Smooth muscle cell (in vitro differentiated cells): ENCODE measurements at regions not wholly inside any gene's neighbourhood (a gene's known extent, or its start where the extent isn't known, plus 50 kb on each side); places are given as distances from the start of the nearest gene placed in this dataset.
A peak's percentile ranks its signal among the peaks of the same experiment; 100 is the strongest.

ENCODE experiments used
- DNase-seq: peaks from one replicate; lab custom pipeline; 2025; ENCODE audit not compliant: unreplicated experiment; lab: John Stamatoyannopoulos, UW
- H2AFZ ChIP-seq: fragments of 200-600 bp; sonication (generic); 2 replicates; pipeline ENCODE4 v1.6.0; 2016; ENCODE audit warnings: antibody characterized with exemption, low read depth, mild to moderate bottlenecking
- H3F3A ChIP-seq: fragments of 200-600 bp; sonication (generic); 2 replicates; pipeline ENCODE4 v1.6.0; 2017; ENCODE audit warnings: antibody characterized with exemption, low read depth
- H3K27ac ChIP-seq: fragments of 200-600 bp; sonication (generic); 2 replicates; pipeline ENCODE4 v1.5.1; 2016; ENCODE audit warnings: low read depth, mild to moderate bottlenecking
- H3K27me3 ChIP-seq: fragments of 200-600 bp; sonication (generic); 2 replicates; pipeline ENCODE4 v1.6.1; 2016; ENCODE audit warnings: low read depth, mild to moderate bottlenecking
- H3K36me3 ChIP-seq: fragments of 200-600 bp; sonication (generic); 2 replicates; pipeline ENCODE4 v1.5.1; 2016; ENCODE audit warnings: low read depth
- H3K4me1 ChIP-seq: fragments of 200-600 bp; sonication (generic); 2 replicates; pipeline ENCODE4 v1.5.1; 2016; ENCODE audit warnings: low read depth
- H3K4me2 ChIP-seq: fragments of 200-600 bp; sonication (generic); 2 replicates; pipeline ENCODE4 v1.6.0; 2016; ENCODE audit warnings: mild to moderate bottlenecking
- H3K4me3 ChIP-seq: fragments of 200-600 bp; sonication (generic); 2 replicates; pipeline ENCODE4 v1.5.1; 2016; ENCODE audit warnings: mild to moderate bottlenecking
- H3K79me2 ChIP-seq: fragments of 200-600 bp; sonication (generic); 2 replicates; pipeline ENCODE4 v1.6.0; 2016; ENCODE audit warnings: low read depth, mild to moderate bottlenecking
- H3K9ac ChIP-seq: fragments of 200-600 bp; sonication (generic); 2 replicates; pipeline ENCODE4 v1.6.0; 2016; ENCODE audit warnings: low read depth
- H3K9me3 ChIP-seq: fragments of 200-600 bp; sonication (generic); replicated peaks from 2 replicates; pipeline ENCODE4 v1.5.1; 2016; ENCODE audit warnings: low read depth
- H4K20me1 ChIP-seq: fragments of 200-600 bp; sonication (generic); 2 replicates; pipeline ENCODE4 v1.6.0; 2016; ENCODE audit warnings: low read depth
- CTCF ChIP-seq: fragments of 200-600 bp; sonication (generic); IDR thresholded peaks from 2 replicates; pipeline ENCODE4 v1.5.1; 2017; ENCODE audit warnings: borderline replicate concordance, mild to moderate bottlenecking, antibody characterized with exemption; ENCODE audit not compliant: insufficient read depth, poor library complexity, severe bottlenecking
- WGBS: methylation state at CpG from one replicate; pipeline ENCODE4 v1.1.7; 2016; ENCODE audit warnings: low lambda C conversion rate; 5-methylcytosine and 5-hydroxymethylcytosine counted together

- no peak for TF ChIP-seq CTCF
- Histone ChIP-seq H3K4me1 (peaks cover 5% of the 10 kb centered on the region), H3K9me3 (no peaks in the 10 kb centered on the region), H3K4me2 (no peak overlapping the region), H3K27ac (no peak overlapping the region), H3K4me3 (no peak overlapping the region), H2AFZ (no peak overlapping the region), H3K9ac (no peak overlapping the region), H3K27me3 (no peaks in the 10 kb centered on the region), H4K20me1 (no peaks in the 10 kb centered on the region), H3K36me3 (no peaks in the 10 kb centered on the region), H3F3A (no peaks in the 10 kb centered on the region), H3K79me2 (no peaks in the 10 kb centered on the region)
- WGBS, result 93% methylated on average over 7 of the region's 7 CpGs
- no peak for DNase-seq
These were observed 111.9 kb downstream of the ADSS2 start for GRCh38 chr1:244339776-244340175.

- H3K27ac ChIP-seq, result no peak overlapping the region
- H3K27me3 ChIP-seq, result no peaks in the 10 kb centered on the region
- no peaks in the 10 kb centered on the region for H3K79me2 ChIP-seq
- no peak overlapping the region for H3K9ac ChIP-seq
- TF ChIP-seq CTCF, result no peak
- no peaks in the 10 kb centered on the region for H4K20me1 ChIP-seq
- no peak overlapping the region for H3K4me3 ChIP-seq
- H3K4me1 ChIP-seq, result peaks cover 5% of the 10 kb centered on the region
- no peak for DNase-seq
- no peak overlapping the region for H2AFZ ChIP-seq
- H3K36me3 ChIP-seq, result no peaks in the 10 kb centered on the region
- WGBS, result 89% methylated on average over 14 of the region's 14 CpGs
- H3K4me2 ChIP-seq, result no peak overlapping the region
- H3F3A ChIP-seq, result no peaks in the 10 kb centered on the region
- no peaks in the 10 kb centered on the region for H3K9me3 ChIP-seq
These were observed 111.3 kb downstream of the ADSS2 start for GRCh38 chr1:244340396-244340795.

GRCh38 chr1:244341455-244342450 lies 110.0 kb downstream of the ADSS2 start:
- WGBS, result 51% methylated on average over 16 of the region's 16 CpGs
- Histone ChIP-seq H3F3A (no peaks in the 10 kb centered on the region), H3K4me2 (no peak overlapping the region), H3K9me3 (no peaks in the 10 kb centered on the region), H3K79me2 (no peaks in the 10 kb centered on the region), H3K36me3 (no peaks in the 10 kb centered on the region), H3K9ac (no peak overlapping the region), H3K4me1 (peaks cover 5% of the 10 kb centered on the region), H3K27me3 (no peaks in the 10 kb centered on the region), H4K20me1 (no peaks in the 10 kb centered on the region), H3K27ac (no peak overlapping the region), H3K4me3 (no peak overlapping the region), H2AFZ (peak overlapping the region; percentile 68)
- DNase-seq, result no peak
- TF ChIP-seq CTCF, result no peak
